H9 (cell line): ENCODE measurements at regions not wholly inside any gene's neighbourhood (a gene's known extent, or its start where the extent isn't known, plus 50 kb on each side); places are given as distances from the start of the nearest gene placed in this dataset.

Source experiments
- DNase-seq: peaks from one replicate; pipeline ENCODE4 v3.0.0-alpha.2; 2017
- H2AFZ ChIP-seq: one replicate; pipeline ENCODE4 v1.6.1; 2013; ENCODE audit warnings: mild to moderate bottlenecking, low read length, control low read depth, moderate library complexity
- H2AK5ac ChIP-seq: 2 replicates; pipeline ENCODE4 v1.6.1; 2013; ENCODE audit warnings: low read length, control low read depth, mixed read lengths; ENCODE audit not compliant: insufficient read length
- H2BK120ac ChIP-seq: one replicate; pipeline ENCODE4 v1.6.1; 2013; ENCODE audit warnings: low read depth, mild to moderate bottlenecking, low read length, control low read depth, inconsistent platforms; ENCODE audit not compliant: poor library complexity, severe bottlenecking
- H2BK12ac ChIP-seq: 2 replicates; pipeline ENCODE4 v1.6.1; 2013; ENCODE audit warnings: low read length, control low read depth, mixed read lengths, low read depth; ENCODE audit not compliant: insufficient read length
- H2BK15ac ChIP-seq: 2 replicates; pipeline ENCODE4 v1.6.1; 2013; ENCODE audit warnings: low read depth, low read length, control low read depth
- H2BK20ac ChIP-seq: one replicate; pipeline ENCODE4 v1.6.1; 2013; ENCODE audit warnings: low read depth, mild to moderate bottlenecking, low read length, control low read depth, inconsistent platforms; ENCODE audit not compliant: poor library complexity, severe bottlenecking
- H2BK5ac ChIP-seq: 2 replicates; pipeline ENCODE4 v1.6.1; 2013; ENCODE audit warnings: low read length, control low read depth, mixed read lengths; ENCODE audit not compliant: insufficient read length
- H3K14ac ChIP-seq: 2 replicates; pipeline ENCODE4 v1.6.1; 2013; ENCODE audit warnings: low read length, control low read depth; ENCODE audit not compliant: insufficient read depth
- H3K18ac ChIP-seq: 2 replicates; pipeline ENCODE4 v1.6.1; 2013; ENCODE audit warnings: low read depth, mild to moderate bottlenecking, mixed read lengths, low read length, control low read depth; ENCODE audit not compliant: insufficient read length
- H3K23ac ChIP-seq: 2 replicates; pipeline ENCODE4 v1.6.1; 2013; ENCODE audit warnings: low read length, control low read depth, mixed read lengths, low read depth; ENCODE audit not compliant: insufficient read length
- H3K23me2 ChIP-seq: 2 replicates; pipeline ENCODE4 v1.6.1; 2013; ENCODE audit warnings: low read depth, mild to moderate bottlenecking, mixed read lengths, low read length, control low read depth; ENCODE audit not compliant: insufficient read length, poor library complexity, severe bottlenecking
- H3K27ac ChIP-seq: 2 replicates; pipeline ENCODE4 v1.5.1; 2013; ENCODE audit warnings: low read length, control low read depth, mixed read lengths, low read depth; ENCODE audit not compliant: insufficient read length
- H3K27me3 ChIP-seq: 2 replicates; pipeline ENCODE4 v1.6.1; 2013; ENCODE audit warnings: low read length, control low read depth, inconsistent platforms; ENCODE audit not compliant: insufficient read depth
- H3K4ac ChIP-seq: 2 replicates; pipeline ENCODE4 v1.6.1; 2013; ENCODE audit warnings: low read depth, mild to moderate bottlenecking, control low read depth, inconsistent platforms, low read length, moderate library complexity
- H3K4me1 ChIP-seq: 2 replicates; pipeline ENCODE4 v1.6.1; 2013; ENCODE audit warnings: low read length, control low read depth, inconsistent platforms; ENCODE audit not compliant: insufficient read depth
- H3K4me2 ChIP-seq: 2 replicates; pipeline ENCODE4 v1.6.1; 2013; ENCODE audit warnings: low read length, control low read depth, mixed read lengths; ENCODE audit not compliant: insufficient read length, insufficient read depth
- H3K56ac ChIP-seq: 2 replicates; pipeline ENCODE4 v1.6.1; 2013; ENCODE audit warnings: low read depth, mild to moderate bottlenecking, mixed read lengths, low read length, control low read depth; ENCODE audit not compliant: insufficient read length
- H3K79me1 ChIP-seq: 2 replicates; pipeline ENCODE4 v1.6.1; 2013; ENCODE audit warnings: low read depth, mild to moderate bottlenecking, moderate library complexity, low read length, control low read depth, inconsistent platforms; ENCODE audit not compliant: insufficient read depth, poor library complexity, severe bottlenecking
- H3K79me2 ChIP-seq: 2 replicates; pipeline ENCODE4 v1.6.1; 2013; ENCODE audit warnings: low read length, control low read depth, inconsistent platforms; ENCODE audit not compliant: insufficient read depth
- H3K9ac ChIP-seq: 2 replicates; pipeline ENCODE4 v1.6.1; 2013; ENCODE audit warnings: low read length, control low read depth, mixed read lengths; ENCODE audit not compliant: insufficient read length; ENCODE audit errors: extremely low read depth
- H3K9me3 ChIP-seq: one replicate; pipeline ENCODE4 v1.6.1; 2013; ENCODE audit warnings: low read depth, low read length, inconsistent platforms; ENCODE audit not compliant: control insufficient read depth
- H3T11ph ChIP-seq: one replicate; pipeline ENCODE4 v1.6.1; 2013; ENCODE audit warnings: mild to moderate bottlenecking, low read length, control low read depth, inconsistent platforms
- H4K20me1 ChIP-seq: one replicate; pipeline ENCODE4 v1.6.1; 2013; ENCODE audit not compliant: control insufficient read depth, insufficient read length, insufficient read depth
- H4K5ac ChIP-seq: 2 replicates; pipeline ENCODE4 v1.6.1; 2013; ENCODE audit warnings: low read depth, mild to moderate bottlenecking, mixed read lengths, low read length, control low read depth; ENCODE audit not compliant: insufficient read length
- H4K8ac ChIP-seq: replicated peaks from 2 replicates; pipeline ENCODE4 v1.6.1; 2013; ENCODE audit warnings: low read length, control low read depth, mixed read lengths, low read depth; ENCODE audit not compliant: insufficient read length
- H4K91ac ChIP-seq: 2 replicates; pipeline ENCODE4 v1.6.1; 2013; ENCODE audit warnings: low read depth, mild to moderate bottlenecking, moderate library complexity, mixed read lengths, low read length, control low read depth; ENCODE audit not compliant: insufficient read length
- H3K27ac Mint-ChIP-seq, 3 experiments: 2 replicates in 2 of 3; 3 replicates in 1 of 3; pipeline ENCODE4 v1.8.0; 2020 to 2021; ENCODE audit warnings: mixed read lengths in 3 of 3, mild to moderate bottlenecking in 1 of 3, moderate library complexity in 1 of 3
- H3K27me3 Mint-ChIP-seq: 2 replicates; pipeline ENCODE4 v1.8.0; 2021; ENCODE audit warnings: low read depth, mild to moderate bottlenecking, moderate library complexity, mixed read lengths
- H3K36me3 Mint-ChIP-seq, 3 experiments: 2 replicates in 2 of 3; 3 replicates in 1 of 3; pipeline ENCODE4 v1.8.0; 2020 to 2021; ENCODE audit warnings: low read depth in 3 of 3, mixed read lengths in 3 of 3; ENCODE audit not compliant: insufficient read depth in 1 of 3
- H3K4me1 Mint-ChIP-seq, 2 experiments: 2 replicates each; pipeline ENCODE4 v1.8.0; 2020; ENCODE audit warnings: mixed read lengths in 2 of 2
- H3K4me3 Mint-ChIP-seq, 2 experiments: 2 replicates in 1 of 2; 3 replicates in 1 of 2; pipeline ENCODE4 v1.8.0; 2020 to 2021; ENCODE audit warnings: mild to moderate bottlenecking in 2 of 2, mixed read lengths in 2 of 2, moderate library complexity in 1 of 2
- H3K9me3 Mint-ChIP-seq, 2 experiments: 2 replicates in 1 of 2; 3 replicates in 1 of 2; pipeline ENCODE4 v1.8.0; 2020; ENCODE audit warnings: mild to moderate bottlenecking in 2 of 2, mixed read lengths in 2 of 2, moderate library complexity in 1 of 2
- CTCF ChIP-seq: fragments of 200-600 bp; sonication (generic); conservative IDR thresholded peaks from 3 replicates; pipeline ENCODE4 v1.8.0; 2021; ENCODE audit warnings: antibody characterized with exemption, mild to moderate bottlenecking
- WGBS: extraction: QIAGEN DNeasy Blood & Tissue Kit; methylation state at CpG from one replicate; pipeline ENCODE4 v1.1.7; 2013; ENCODE audit warnings: missing lambda C conversion rate, low lambda C conversion rate, mixed read lengths; ENCODE audit not compliant: insufficient read length; ENCODE audit errors: extremely low coverage; 5-methylcytosine and 5-hydroxymethylcytosine counted together

GRCh38 chr21:20760221-20760620 is 238.0 kb upstream of the NCAM2 start:
- Histone ChIP-seq H4K5ac (no peak overlapping the region), H2BK5ac (no peak overlapping the region), H2BK120ac (no peak overlapping the region), H3K79me2 (no peaks in the 10 kb centered on the region), H3K23ac (no peak overlapping the region), H2BK15ac (no peak overlapping the region), H2BK12ac (no peak overlapping the region), H3K23me2 (no peaks in the 10 kb centered on the region), H3K4me2 (no peak overlapping the region), H2AFZ (no peak overlapping the region), H3K9me3 (no peaks in the 10 kb centered on the region), H3K79me1 (no peaks in the 10 kb centered on the region), H3K4me1 (no peaks in the 10 kb centered on the region), H2BK20ac (no peak overlapping the region), H4K91ac (no peak overlapping the region), H4K20me1 (no peaks in the 10 kb centered on the region), H3K27me3 (no peaks in the 10 kb centered on the region), H3K27ac (no peak overlapping the region), H2AK5ac (no peak overlapping the region), H3K18ac (no peak overlapping the region), H3K56ac (no peak overlapping the region), H3T11ph (no peak overlapping the region), H3K4ac (no peak overlapping the region), H4K8ac (no peak overlapping the region), H3K14ac (no peak overlapping the region), H3K9ac (no peak overlapping the region)
- H3K36me3 Mint-ChIP-seq, result peaks cover 0 to 13% (median 0%) of the 10 kb centered on the region in 3 experiments; a peak in 1 of 7 replicates
- peaks cover 3 to 9% of the 10 kb centered on the region in 2 experiments; a peak in 3 of 5 replicates for H3K9me3 Mint-ChIP-seq
- H3K27me3 Mint-ChIP-seq, result no peaks in the 10 kb centered on the region
- WGBS, result no CpG with 5 or more reads among the region's 2 CpGs
- H3K4me1 Mint-ChIP-seq, result no peaks in the 10 kb centered on the region
- no peak overlapping the region for H3K27ac Mint-ChIP-seq
- H3K4me3 Mint-ChIP-seq, result no peak overlapping the region
- no peak for TF ChIP-seq CTCF
- DNase-seq, result no peak
